Sigmoid colon (tissue), 6 donors: ENCODE measurements at regions not wholly inside any gene's neighbourhood (a gene's known extent, or its start where the extent isn't known, plus 50 kb on each side); places are given as distances from the start of the nearest gene placed in this dataset.

ENCODE experiments used
- DNase-seq: peaks from one replicate; pipeline ENCODE4 v3.0.0-alpha.2; 2019
- H3K27ac ChIP-seq, 4 donors: fragments of 200-600 bp; sonication (generic); one replicate each; pipeline ENCODE4 v1.5.1; 2016 to 2019; ENCODE audit warnings: mild to moderate bottlenecking in 1 of 4
- H3K27me3 ChIP-seq, 3 donors: fragments of 200-600 bp; sonication (generic); one replicate each; pipeline ENCODE4 v1.5.1; 2019; ENCODE audit warnings: mild to moderate bottlenecking in 1 of 3
- H3K36me3 ChIP-seq, 4 donors: fragments of 200-600 bp; sonication (generic); one replicate each; pipeline ENCODE4 v1.5.1; 2016 to 2019
- H3K4me1 ChIP-seq, 4 donors: fragments of 200-600 bp; sonication (generic); one replicate each; pipeline ENCODE4 v1.5.1; 2017 to 2019
- H3K4me3 ChIP-seq, 4 donors: fragments of 200-600 bp; sonication (generic); one replicate each; pipeline ENCODE4 v1.5.1; 2017 to 2019; ENCODE audit warnings: mild to moderate bottlenecking in 2 of 4, moderate library complexity in 1 of 4
- H3K9me3 ChIP-seq, 4 donors: fragments of 200-600 bp in 3 of 4; sonication (generic) in 3 of 4; one replicate each; pipeline versions ENCODE4 v1.5.1 to v1.6.1; 2013 to 2019
- EP300 ChIP-seq, 4 donors: sonication (generic); formaldehyde crosslinking; IDR thresholded peaks; one replicate each; pipeline ENCODE4 v1.6.1; 2017; ENCODE audit warnings: antibody characterized with exemption in 4 of 4
- POLR2A ChIP-seq, 2 donors: fragments of 450-650 bp; IDR thresholded peaks; one replicate each; pipeline ENCODE4 v1.6.1; 2016; ENCODE audit warnings: antibody characterized with exemption in 2 of 2, mild to moderate bottlenecking in 2 of 2, moderate library complexity in 2 of 2
- POLR2AphosphoS5 ChIP-seq, 4 donors: sonication (generic); formaldehyde crosslinking; IDR thresholded peaks; one replicate each; pipeline ENCODE4 v1.6.1; 2017; ENCODE audit warnings: antibody characterized with exemption in 4 of 4
- WGBS, 2 donors: extraction: QIAGEN DNeasy Blood & Tissue Kit; methylation state at CpG; one replicate each; pipeline ENCODE4 v1.1.7; 2013; 5-methylcytosine and 5-hydroxymethylcytosine counted together
- intact Hi-C: fragments of 100-400 bp; cut with DNase I; formaldehyde crosslinking; loops from one replicate; pipeline ENCODE4 v1.15.1; 2023
- TF ChIP-seq, protein P1 (sequence below), 4 experiments: fragments of 450-650 bp in 3 of 4; fragments of 200-600 bp in 1 of 4; IDR thresholded peaks; one replicate each; pipeline ENCODE4 v1.5.1; 2016 to 2019; ENCODE audit warnings: antibody characterized with exemption in 4 of 4, mild to moderate bottlenecking in 3 of 4, moderate library complexity in 2 of 4
- donor health status: healthy with polysubstance abuse.
- donor health status: healthy.

DNA sequence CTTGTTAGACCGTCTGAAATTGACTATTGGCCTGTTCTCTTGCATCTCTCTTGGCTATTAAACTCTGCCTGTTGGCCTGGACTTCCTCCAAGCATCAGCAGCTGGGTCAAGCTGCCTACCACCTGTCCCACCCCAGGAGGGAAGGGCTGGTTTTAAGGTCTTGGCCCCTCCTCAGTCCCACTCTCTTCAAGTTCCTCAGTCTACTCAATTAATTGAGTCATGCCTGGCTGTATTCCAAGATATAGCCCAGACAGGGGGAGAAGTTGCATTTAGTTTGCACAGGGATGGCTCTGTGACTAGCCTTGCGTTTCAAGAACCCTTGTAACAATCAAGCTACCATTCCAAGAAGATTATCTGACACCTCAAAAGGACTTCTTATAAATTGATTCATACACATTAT is 113.8 kb upstream of the GLI3 start:
- DNase-seq = no peak
- H3K4me1 ChIP-seq = peaks cover 0 to 40% (median 25%) of the 10 kb centered on the region in 4 donors
- WGBS, 2 donors = 67 to 68% methylated on average over 2 of the region's 2 CpGs
- no peaks in the 10 kb centered on the region for H3K27me3 ChIP-seq
- H3K4me3 ChIP-seq = no peak overlapping the region
- H3K27ac ChIP-seq = peak overlapping the region in 2 of 4 donors; percentile 3 to 48
- no peaks in the 10 kb centered on the region for H3K36me3 ChIP-seq
- H3K9me3 ChIP-seq = no peaks in the 10 kb centered on the region
- TF ChIP-seq EP300 (IDR thresholded peaks at IDR 0.05) = no peak
- TF ChIP-seq, protein P1, sequence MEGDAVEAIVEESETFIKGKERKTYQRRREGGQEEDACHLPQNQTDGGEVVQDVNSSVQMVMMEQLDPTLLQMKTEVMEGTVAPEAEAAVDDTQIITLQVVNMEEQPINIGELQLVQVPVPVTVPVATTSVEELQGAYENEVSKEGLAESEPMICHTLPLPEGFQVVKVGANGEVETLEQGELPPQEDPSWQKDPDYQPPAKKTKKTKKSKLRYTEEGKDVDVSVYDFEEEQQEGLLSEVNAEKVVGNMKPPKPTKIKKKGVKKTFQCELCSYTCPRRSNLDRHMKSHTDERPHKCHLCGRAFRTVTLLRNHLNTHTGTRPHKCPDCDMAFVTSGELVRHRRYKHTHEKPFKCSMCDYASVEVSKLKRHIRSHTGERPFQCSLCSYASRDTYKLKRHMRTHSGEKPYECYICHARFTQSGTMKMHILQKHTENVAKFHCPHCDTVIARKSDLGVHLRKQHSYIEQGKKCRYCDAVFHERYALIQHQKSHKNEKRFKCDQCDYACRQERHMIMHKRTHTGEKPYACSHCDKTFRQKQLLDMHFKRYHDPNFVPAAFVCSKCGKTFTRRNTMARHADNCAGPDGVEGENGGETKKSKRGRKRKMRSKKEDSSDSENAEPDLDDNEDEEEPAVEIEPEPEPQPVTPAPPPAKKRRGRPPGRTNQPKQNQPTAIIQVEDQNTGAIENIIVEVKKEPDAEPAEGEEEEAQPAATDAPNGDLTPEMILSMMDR (IDR thresholded peaks at IDR 0.05) = no peak
- no peak for TF ChIP-seq POLR2AphosphoS5 (IDR thresholded peaks at IDR 0.05)
- no peak for TF ChIP-seq POLR2A (IDR thresholded peaks at IDR 0.05)
- intact Hi-C loops = no loop called here

- H3K4me1 ChIP-seq = peaks cover 0 to 41% (median 25%) of the 10 kb centered on the region in 4 donors
- H3K27me3 ChIP-seq = no peaks in the 10 kb centered on the region
- intact Hi-C loops = loop anchor here (5.0 to 10.0 kb wide), 2 partner anchors 111 to 364 kb away; partner anchors contain the start of gene GLI3
- no peak overlapping the region for H3K4me3 ChIP-seq
- WGBS, 2 donors = 68 to 75% methylated on average over 3 of the region's 3 CpGs
- peak overlapping the region in 2 of 4 donors; percentile 19 to 52 for H3K27ac ChIP-seq
- TF ChIP-seq EP300 (IDR thresholded peaks at IDR 0.05) (no peak), POLR2AphosphoS5 (IDR thresholded peaks at IDR 0.05) (no peak), POLR2A (IDR thresholded peaks at IDR 0.05) (no peak)
- TF ChIP-seq, protein P1 (IDR thresholded peaks at IDR 0.05) = no peak
- H3K36me3 ChIP-seq = no peaks in the 10 kb centered on the region
- no peak for DNase-seq
- no peaks in the 10 kb centered on the region for H3K9me3 ChIP-seq
These were observed 111.6 kb upstream of the GLI3 start for GRCh38 chr7:42348631-42349030.

DNA sequence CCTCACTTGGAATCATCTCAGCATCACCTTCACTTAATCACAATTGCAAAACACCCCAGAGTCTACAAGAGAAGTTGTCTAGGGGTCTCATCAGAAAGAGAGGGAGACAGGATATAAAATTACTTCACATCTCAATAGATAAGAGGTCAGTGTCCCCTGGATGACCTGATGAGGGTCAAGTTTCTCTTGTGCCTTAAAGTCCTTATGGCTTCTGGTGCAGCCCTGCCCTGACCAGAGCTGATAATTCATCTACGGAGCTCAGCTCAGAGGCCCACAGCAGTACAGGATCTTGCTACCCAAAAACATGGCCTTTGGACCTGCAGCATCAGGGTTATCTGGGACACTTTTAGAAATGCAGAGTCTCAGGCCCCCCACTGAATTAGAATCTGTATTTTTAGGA is 111.1 kb upstream of the GLI3 start:
- Histone ChIP-seq H3K27ac (peak overlapping the region in 2 of 4 donors; percentile 19 to 52), H3K4me1 (peaks cover 0 to 47% (median 26%) of the 10 kb centered on the region in 4 donors), H3K27me3 (no peaks in the 10 kb centered on the region), H3K36me3 (no peaks in the 10 kb centered on the region), H3K4me3 (no peak overlapping the region), H3K9me3 (no peaks in the 10 kb centered on the region)
- no peak for DNase-seq
- intact Hi-C loops = loop anchor here (5.0 to 10.0 kb wide), 2 partner anchors 111 to 363 kb away; partner anchors contain the start of gene GLI3
- TF ChIP-seq POLR2AphosphoS5 (IDR thresholded peaks at IDR 0.05) = no peak
- TF ChIP-seq, protein P1 (IDR thresholded peaks at IDR 0.05) = no peak
- TF ChIP-seq POLR2A (IDR thresholded peaks at IDR 0.05) = no peak
- TF ChIP-seq EP300 (IDR thresholded peaks at IDR 0.05) = no peak
- 92 to 94% methylated on average over 1 of the region's 1 CpG for WGBS, 2 donors

DNA sequence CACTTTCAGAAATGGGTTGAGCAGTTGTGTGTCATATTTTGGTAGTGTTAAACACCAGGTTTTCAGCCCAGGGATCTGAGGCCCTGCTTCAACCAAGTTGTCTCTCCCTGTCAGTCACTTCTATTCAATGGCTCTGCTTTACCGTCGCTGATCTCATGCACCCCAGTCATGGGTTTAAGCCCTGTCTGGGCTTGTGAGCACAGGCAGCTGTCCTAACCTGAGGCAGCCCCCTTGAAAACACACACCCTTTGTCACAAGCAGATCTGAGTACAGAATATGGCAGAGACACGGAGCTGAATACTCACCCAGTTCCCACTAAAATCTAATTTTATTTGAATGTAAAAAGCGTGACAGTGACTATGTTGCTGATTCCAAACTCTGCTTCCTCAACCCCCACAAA is 110.6 kb upstream of the GLI3 start:
- Histone ChIP-seq H3K4me1 (peaks cover 0 to 50% (median 27%) of the 10 kb centered on the region in 4 donors), H3K27me3 (no peaks in the 10 kb centered on the region), H3K9me3 (no peaks in the 10 kb centered on the region), H3K4me3 (no peak overlapping the region), H3K27ac (peak overlapping the region in 2 of 4 donors; percentile 19 to 52), H3K36me3 (no peaks in the 10 kb centered on the region)
- 80 to 89% methylated on average over 4 of the region's 4 CpGs for WGBS, 2 donors
- intact Hi-C loops = loop anchor here (5.0 to 10.0 kb wide), 2 partner anchors 110 to 363 kb away; partner anchors contain the start of gene GLI3
- TF ChIP-seq POLR2A (IDR thresholded peaks at IDR 0.05) = no peak
- TF ChIP-seq POLR2AphosphoS5 (IDR thresholded peaks at IDR 0.05) = no peak
- TF ChIP-seq EP300 (IDR thresholded peaks at IDR 0.05) = no peak
- TF ChIP-seq, protein P1 (IDR thresholded peaks at IDR 0.05) = no peak
- DNase-seq = no peak
